ENCODE measurements at regions not wholly inside any gene's neighbourhood (a gene's known extent, or its start where the extent isn't known, plus 50 kb on each side); places are given as distances from the start of the nearest gene placed in this dataset.

- no peak for DNase-seq (ENCODE audit: low spot score)
- Histone ChIP-seq H3K9me3 (ENCODE audit: control insufficient read depth in 4 of 4, low read length in 3 of 4) (no peaks in the 10 kb centered on the region), H3K36me3 (ENCODE audit: control insufficient read depth in 4 of 4, insufficient read depth in 3 of 4, low read depth in 1 of 4, low read length in 3 of 4) (no peaks in the 10 kb centered on the region), H3K27ac (ENCODE audit: low read depth in 1 of 2, low read length in 2 of 2) (no peak overlapping the region), H3K27me3 (ENCODE audit: control insufficient read depth in 4 of 4, insufficient read depth in 4 of 4, low read length in 3 of 4) (no peaks in the 10 kb centered on the region), H3K4me1 (ENCODE audit: control insufficient read depth in 4 of 4, insufficient read depth in 4 of 4, low read length in 3 of 4) (no peaks in the 10 kb centered on the region), H3K9ac (ENCODE audit: low read depth in 1 of 2, low read length in 2 of 2) (no peak overlapping the region), H3K4me3 (ENCODE audit: low read depth in 1 of 3, low read length in 3 of 3) (no peak overlapping the region)
- WGBS, result 76% methylated on average over 2 of the region's 2 CpGs
- TF ChIP-seq GABPA (IDR thresholded peaks at IDR 0.05 in 1 of 2, conservative IDR thresholded peaks at IDR 0.05 in 1 of 2) (no peak), HNF4G (IDR thresholded peaks at IDR 0.05) (no peak), JUND (IDR thresholded peaks at IDR 0.05) (no peak), TAF1 (conservative IDR thresholded peaks at IDR 0.05) (no peak)
Observed at GRCh38 chr13:91195789-91196188, 151.7 kb upstream of the MIR17HG start.

GRCh38 chr13:91196958-91197357 is 150.5 kb upstream of the MIR17HG start:
- Histone ChIP-seq H3K4me1 (ENCODE audit: control insufficient read depth in 4 of 4, insufficient read depth in 4 of 4, low read length in 3 of 4) (no peaks in the 10 kb centered on the region), H3K4me3 (ENCODE audit: low read depth in 1 of 3, low read length in 3 of 3) (no peak overlapping the region), H3K36me3 (ENCODE audit: control insufficient read depth in 4 of 4, insufficient read depth in 3 of 4, low read depth in 1 of 4, low read length in 3 of 4) (no peaks in the 10 kb centered on the region), H3K27me3 (ENCODE audit: control insufficient read depth in 4 of 4, insufficient read depth in 4 of 4, low read length in 3 of 4) (no peaks in the 10 kb centered on the region), H3K9me3 (ENCODE audit: control insufficient read depth in 4 of 4, low read length in 3 of 4) (no peaks in the 10 kb centered on the region), H3K9ac (ENCODE audit: low read depth in 1 of 2, low read length in 2 of 2) (no peak overlapping the region), H3K27ac (ENCODE audit: low read depth in 1 of 2, low read length in 2 of 2) (no peak overlapping the region)
- no peak for DNase-seq (ENCODE audit: low spot score)
- 67% methylated on average over 4 of the region's 4 CpGs for WGBS
- TF ChIP-seq EGR1 (IDR thresholded peaks at IDR 0.05; ENCODE audit: low read depth in 2 of 2) (no peak), RXRA (IDR thresholded peaks at IDR 0.05) (no peak), GABPA (IDR thresholded peaks at IDR 0.05 in 1 of 2, conservative IDR thresholded peaks at IDR 0.05 in 1 of 2) (no peak), TAF1 (conservative IDR thresholded peaks at IDR 0.05) (no peak), CTCF (IDR thresholded peaks at IDR 0.05; ENCODE audit: low read depth, low read length, missing input control) (no peak), REST (IDR thresholded peaks at IDR 0.05) (no peak), FOXA2 (IDR thresholded peaks at IDR 0.05) (no peak), RAD21 (IDR thresholded peaks at IDR 0.05) (no peak), JUND (IDR thresholded peaks at IDR 0.05) (no peak), SP1 (IDR thresholded peaks at IDR 0.05) (no peak), MAX (IDR thresholded peaks at IDR 0.05) (no peak), HNF4G (IDR thresholded peaks at IDR 0.05) (no peak), ATF3 (IDR thresholded peaks at IDR 0.05) (no peak), HNF4A (conservative IDR thresholded peaks at IDR 0.05) (no peak), NR2F2 (IDR thresholded peaks at IDR 0.05) (no peak), FOXA1 (IDR thresholded peaks at IDR 0.05) (no peak), YY1 (IDR thresholded peaks at IDR 0.05) (no peak), ZBTB33 (IDR thresholded peaks at IDR 0.05) (no peak)

Data from liver (tissue), 8 donors.